ENCODE measurements at regions not wholly inside any gene's neighbourhood (a gene's known extent, or its start where the extent isn't known, plus 50 kb on each side); places are given as distances from the start of the nearest gene placed in this dataset.

DNA sequence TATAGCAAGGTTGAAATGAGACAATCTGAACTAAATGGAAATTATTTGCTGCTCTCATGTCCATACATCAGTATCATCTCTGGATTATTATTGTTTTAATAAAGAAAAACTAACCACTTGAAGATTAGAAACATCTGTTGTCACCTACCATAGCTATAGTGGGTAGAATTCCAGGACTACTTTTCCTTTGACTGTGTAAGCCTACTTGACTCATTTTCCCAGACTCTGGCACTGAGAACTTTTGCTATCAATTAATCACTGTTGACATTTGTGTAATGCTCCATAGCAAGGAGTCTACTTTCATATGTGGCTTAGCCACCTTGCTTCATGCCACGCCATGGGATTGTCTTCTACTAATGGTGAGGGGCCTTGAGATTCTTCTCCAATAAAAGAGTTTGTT, 59.9 kb upstream of the ARRDC3 start:
- no peak for DNase-seq

- no peak for DNase-seq
These were observed 58.0 kb upstream of the ARRDC3 start for GRCh38 chr5:91441082-91441481.

DNA sequence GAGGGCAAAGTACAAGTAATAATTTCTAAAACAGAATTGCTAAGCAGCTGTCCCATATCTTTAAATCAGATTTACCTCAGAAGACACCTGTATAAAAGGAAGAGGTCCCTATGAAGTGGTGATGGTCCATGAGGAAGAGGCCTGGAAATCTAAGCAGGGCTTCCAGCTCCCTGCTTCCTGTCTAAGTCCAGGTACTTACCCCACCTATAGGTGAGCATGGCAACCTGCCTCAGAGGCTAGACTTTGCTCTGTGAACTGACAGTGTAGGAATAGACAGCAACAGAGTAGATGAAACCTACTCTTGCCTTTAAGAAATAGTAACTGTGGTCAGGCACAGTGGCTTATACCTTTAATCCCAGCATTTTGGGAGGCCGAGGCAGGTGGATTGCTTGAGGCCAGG, 55.8 kb upstream of the ARRDC3 start:
- DNase-seq: no peak

- DNase-seq: no peak
These were observed 53.1 kb upstream of the ARRDC3 start for GRCh38 chr5:91436241-91436640.

DNA sequence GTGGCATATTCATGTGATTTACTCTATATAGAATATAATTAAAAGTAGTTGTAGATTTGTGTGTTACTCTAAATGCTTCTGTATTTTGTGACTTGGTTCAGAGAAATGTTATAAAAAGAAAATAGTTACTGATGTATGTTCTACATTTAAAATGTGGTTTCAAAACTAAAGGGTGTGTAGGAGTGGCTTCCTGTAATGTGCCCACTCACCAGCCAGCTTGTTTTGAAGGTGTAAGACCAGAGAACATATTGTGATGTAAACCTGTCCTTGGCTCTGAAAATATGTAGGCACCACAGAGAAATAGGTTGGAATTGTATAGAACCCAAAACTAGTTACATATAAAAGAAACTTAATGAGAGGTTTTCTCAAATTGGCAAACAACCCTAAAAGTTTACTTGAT, 51.2 kb upstream of the ARRDC3 start:
- no peak for DNase-seq

GRCh38 chr5:91433861-91434260, 50.7 kb upstream of the ARRDC3 start:
- DNase-seq: no peak
